GM23338 (cell line): ENCODE measurements at regions not wholly inside any gene's neighbourhood (a gene's known extent, or its start where the extent isn't known, plus 50 kb on each side); places are given as distances from the start of the nearest gene placed in this dataset.

Experiments
- EZH2 ChIP-seq: fragments of 200-600 bp; sonication (generic); IDR thresholded peaks from one replicate; pipeline ENCODE4 v1.8.0; 2017; ENCODE audit warnings: antibody characterized with exemption, mild to moderate bottlenecking, low read depth; ENCODE audit not compliant: unreplicated experiment
- NANOG ChIP-seq: IDR thresholded peaks from 2 replicates; pipeline ENCODE4 v1.6.1; 2016; ENCODE audit warnings: antibody characterized with exemption, borderline replicate concordance
- POLR2AphosphoS5 ChIP-seq: IDR thresholded peaks from 2 replicates; pipeline ENCODE4 v1.6.1; 2016; ENCODE audit warnings: antibody characterized with exemption, low read depth
- ZNF114 ChIP-seq: fragments of 250-450 bp; sonication (Bioruptor Pico); IDR thresholded peaks from 2 replicates; pipeline ENCODE4 v1.5.0; 2020; ENCODE audit warnings: mild to moderate bottlenecking, moderate library complexity
- TF ChIP-seq, protein P1 (sequence below), 2 experiments: fragments of 200-600 bp in 1 of 2; sonication (generic) in 1 of 2; conservative IDR thresholded peaks; 2 replicates each; pipeline versions ENCODE4 v1.5.1 to v1.6.1; 2016 to 2017; ENCODE audit warnings: antibody characterized with exemption in 2 of 2, low read depth in 2 of 2, mild to moderate bottlenecking in 2 of 2, moderate library complexity in 1 of 2
- TF ChIP-seq, protein P2 (sequence below): IDR thresholded peaks from one replicate; pipeline ENCODE4 v1.6.1; 2018; ENCODE audit warnings: antibody characterized with exemption; ENCODE audit not compliant: unreplicated experiment

DNA sequence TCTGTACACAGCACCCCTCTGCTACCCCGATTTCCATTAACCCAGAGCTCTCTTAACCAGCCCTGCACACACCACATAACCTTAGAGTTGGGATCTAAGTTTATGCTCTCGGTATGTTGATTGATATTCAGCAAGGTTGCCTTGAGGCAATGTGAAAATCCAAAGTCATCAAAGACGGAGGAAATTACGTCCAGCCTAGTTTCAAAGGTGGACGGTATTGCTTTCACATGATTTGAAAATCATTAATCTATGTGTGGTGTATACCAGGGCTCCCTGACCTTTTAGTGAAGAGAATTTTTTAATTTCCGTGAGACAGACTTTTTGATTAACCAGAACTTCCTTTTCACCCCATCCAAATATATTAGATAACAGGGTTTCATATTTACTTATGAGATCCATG lies 272.5 kb upstream of the LCORL start:
- no peak for TF ChIP-seq ZNF114 (CRISPR knock-in tag)
- TF ChIP-seq EZH2, result no peak
- TF ChIP-seq, protein P1, sequence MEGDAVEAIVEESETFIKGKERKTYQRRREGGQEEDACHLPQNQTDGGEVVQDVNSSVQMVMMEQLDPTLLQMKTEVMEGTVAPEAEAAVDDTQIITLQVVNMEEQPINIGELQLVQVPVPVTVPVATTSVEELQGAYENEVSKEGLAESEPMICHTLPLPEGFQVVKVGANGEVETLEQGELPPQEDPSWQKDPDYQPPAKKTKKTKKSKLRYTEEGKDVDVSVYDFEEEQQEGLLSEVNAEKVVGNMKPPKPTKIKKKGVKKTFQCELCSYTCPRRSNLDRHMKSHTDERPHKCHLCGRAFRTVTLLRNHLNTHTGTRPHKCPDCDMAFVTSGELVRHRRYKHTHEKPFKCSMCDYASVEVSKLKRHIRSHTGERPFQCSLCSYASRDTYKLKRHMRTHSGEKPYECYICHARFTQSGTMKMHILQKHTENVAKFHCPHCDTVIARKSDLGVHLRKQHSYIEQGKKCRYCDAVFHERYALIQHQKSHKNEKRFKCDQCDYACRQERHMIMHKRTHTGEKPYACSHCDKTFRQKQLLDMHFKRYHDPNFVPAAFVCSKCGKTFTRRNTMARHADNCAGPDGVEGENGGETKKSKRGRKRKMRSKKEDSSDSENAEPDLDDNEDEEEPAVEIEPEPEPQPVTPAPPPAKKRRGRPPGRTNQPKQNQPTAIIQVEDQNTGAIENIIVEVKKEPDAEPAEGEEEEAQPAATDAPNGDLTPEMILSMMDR (conservative IDR thresholded peaks at IDR 0.05; ENCODE audit: low read depth in 2 of 2), result no peak
- no peak for TF ChIP-seq NANOG
- TF ChIP-seq POLR2AphosphoS5, result no peak
- TF ChIP-seq, protein P2, sequence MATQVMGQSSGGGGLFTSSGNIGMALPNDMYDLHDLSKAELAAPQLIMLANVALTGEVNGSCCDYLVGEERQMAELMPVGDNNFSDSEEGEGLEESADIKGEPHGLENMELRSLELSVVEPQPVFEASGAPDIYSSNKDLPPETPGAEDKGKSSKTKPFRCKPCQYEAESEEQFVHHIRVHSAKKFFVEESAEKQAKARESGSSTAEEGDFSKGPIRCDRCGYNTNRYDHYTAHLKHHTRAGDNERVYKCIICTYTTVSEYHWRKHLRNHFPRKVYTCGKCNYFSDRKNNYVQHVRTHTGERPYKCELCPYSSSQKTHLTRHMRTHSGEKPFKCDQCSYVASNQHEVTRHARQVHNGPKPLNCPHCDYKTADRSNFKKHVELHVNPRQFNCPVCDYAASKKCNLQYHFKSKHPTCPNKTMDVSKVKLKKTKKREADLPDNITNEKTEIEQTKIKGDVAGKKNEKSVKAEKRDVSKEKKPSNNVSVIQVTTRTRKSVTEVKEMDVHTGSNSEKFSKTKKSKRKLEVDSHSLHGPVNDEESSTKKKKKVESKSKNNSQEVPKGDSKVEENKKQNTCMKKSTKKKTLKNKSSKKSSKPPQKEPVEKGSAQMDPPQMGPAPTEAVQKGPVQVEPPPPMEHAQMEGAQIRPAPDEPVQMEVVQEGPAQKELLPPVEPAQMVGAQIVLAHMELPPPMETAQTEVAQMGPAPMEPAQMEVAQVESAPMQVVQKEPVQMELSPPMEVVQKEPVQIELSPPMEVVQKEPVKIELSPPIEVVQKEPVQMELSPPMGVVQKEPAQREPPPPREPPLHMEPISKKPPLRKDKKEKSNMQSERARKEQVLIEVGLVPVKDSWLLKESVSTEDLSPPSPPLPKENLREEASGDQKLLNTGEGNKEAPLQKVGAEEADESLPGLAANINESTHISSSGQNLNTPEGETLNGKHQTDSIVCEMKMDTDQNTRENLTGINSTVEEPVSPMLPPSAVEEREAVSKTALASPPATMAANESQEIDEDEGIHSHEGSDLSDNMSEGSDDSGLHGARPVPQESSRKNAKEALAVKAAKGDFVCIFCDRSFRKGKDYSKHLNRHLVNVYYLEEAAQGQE, result no peak
